HepG2 (cell line): ENCODE measurements at regions not wholly inside any gene's neighbourhood (a gene's known extent, or its start where the extent isn't known, plus 50 kb on each side); places are given as distances from the start of the nearest gene placed in this dataset.

Source experiments
- ESRRA ChIP-seq: sonication (generic); formaldehyde crosslinking; IDR thresholded peaks from 2 replicates; pipeline ENCODE4 v1.5.1; 2020; ENCODE audit warnings: mild to moderate bottlenecking, low read depth, missing genetic modification reagents
- ETV6 ChIP-seq: sonication (generic); formaldehyde crosslinking; conservative IDR thresholded peaks from 2 replicates; pipeline ENCODE4 v1.4.0; 2020; ENCODE audit warnings: missing genetic modification reagents
- EZH2 ChIP-seq: conservative IDR thresholded peaks from 2 replicates; pipeline ENCODE4 v1.6.1; 2012; ENCODE audit warnings: mild to moderate bottlenecking, low read depth, low read length, moderate library complexity
- FOXA3 ChIP-seq: IDR thresholded peaks from 2 replicates; pipeline ENCODE4 v1.6.1; 2016; ENCODE audit warnings: missing genetic modification reagents, missing compliant biosample characterization
- FOXC1 ChIP-seq: sonication (generic); formaldehyde crosslinking; IDR thresholded peaks from 2 replicates; pipeline ENCODE4 v1.8.0; 2022; ENCODE audit warnings: mild to moderate bottlenecking, missing genetic modification reagents, borderline replicate concordance
- GTF2F1 ChIP-seq: fragments of 150-350 bp; IDR thresholded peaks from 2 replicates; pipeline ENCODE4 v1.6.1; 2014; ENCODE audit warnings: low read length
- KLF9 ChIP-seq: IDR thresholded peaks from 2 replicates; pipeline ENCODE4 v1.6.1; 2016; ENCODE audit warnings: low read depth
- NCOA5 ChIP-seq: sonication (generic); formaldehyde crosslinking; IDR thresholded peaks from 2 replicates; pipeline ENCODE4 v1.4.0; 2020; ENCODE audit warnings: missing genetic modification reagents
- ONECUT2 ChIP-seq: sonication (generic); formaldehyde crosslinking; IDR thresholded peaks from 2 replicates; pipeline ENCODE4 v1.4.0; 2020; ENCODE audit warnings: missing genetic modification reagents
- SOX6 ChIP-seq, 2 experiments: fragments of 450-650 bp in 1 of 2; sonication (generic) in 1 of 2; formaldehyde crosslinking in 1 of 2; IDR thresholded peaks; 2 replicates each; pipeline versions ENCODE4 v1.4.0 to v1.6.1; 2017 to 2020; ENCODE audit warnings: antibody characterized with exemption in 1 of 2, mild to moderate bottlenecking in 1 of 2, missing genetic modification reagents in 1 of 2
- ZMYM4 ChIP-seq: sonication (generic); formaldehyde crosslinking; IDR thresholded peaks from 2 replicates; pipeline ENCODE4 v1.8.1; 2023; ENCODE audit warnings: mild to moderate bottlenecking, missing genetic modification reagents
- ZNF292 ChIP-seq: sonication (generic); formaldehyde crosslinking; IDR thresholded peaks from 2 replicates; pipeline ENCODE4 v1.8.1; 2022; ENCODE audit warnings: mild to moderate bottlenecking, low read depth, missing genetic modification reagents, borderline replicate concordance
- ZNF546 ChIP-seq: sonication (generic); formaldehyde crosslinking; conservative IDR thresholded peaks from 2 replicates; pipeline ENCODE4 v1.8.1; 2023; ENCODE audit warnings: mild to moderate bottlenecking, missing genetic modification reagents
- ZNF558 ChIP-seq: sonication (generic); formaldehyde crosslinking; IDR thresholded peaks from 2 replicates; pipeline ENCODE4 v1.9.0; 2022; ENCODE audit warnings: mild to moderate bottlenecking, missing genetic modification reagents, borderline replicate concordance
- ZNF678 ChIP-seq: sonication (generic); formaldehyde crosslinking; IDR thresholded peaks from 2 replicates; pipeline ENCODE4 v1.4.0; 2020; ENCODE audit warnings: mild to moderate bottlenecking, missing genetic modification reagents
- TF ChIP-seq, protein P1 (sequence below): sonication (generic); formaldehyde crosslinking; IDR thresholded peaks from 2 replicates; pipeline ENCODE4 v1.9.0; 2022; ENCODE audit warnings: missing genetic modification reagents, mild to moderate bottlenecking, borderline replicate concordance
- TF ChIP-seq, protein P2 (sequence below): sonication (generic); formaldehyde crosslinking; conservative IDR thresholded peaks from 2 replicates; pipeline ENCODE4 v1.8.1; 2023; ENCODE audit warnings: missing genetic modification reagents
- TF ChIP-seq, protein P3 (sequence below): sonication (generic); formaldehyde crosslinking; IDR thresholded peaks from 2 replicates; pipeline ENCODE4 v1.5.1; 2020; ENCODE audit warnings: mild to moderate bottlenecking, moderate library complexity, missing genetic modification reagents
- TF ChIP-seq, protein P4 (sequence below): IDR thresholded peaks from 2 replicates; pipeline ENCODE4 v1.6.1; 2016; ENCODE audit warnings: low read depth, missing genetic modification reagents, missing compliant biosample characterization

DNA sequence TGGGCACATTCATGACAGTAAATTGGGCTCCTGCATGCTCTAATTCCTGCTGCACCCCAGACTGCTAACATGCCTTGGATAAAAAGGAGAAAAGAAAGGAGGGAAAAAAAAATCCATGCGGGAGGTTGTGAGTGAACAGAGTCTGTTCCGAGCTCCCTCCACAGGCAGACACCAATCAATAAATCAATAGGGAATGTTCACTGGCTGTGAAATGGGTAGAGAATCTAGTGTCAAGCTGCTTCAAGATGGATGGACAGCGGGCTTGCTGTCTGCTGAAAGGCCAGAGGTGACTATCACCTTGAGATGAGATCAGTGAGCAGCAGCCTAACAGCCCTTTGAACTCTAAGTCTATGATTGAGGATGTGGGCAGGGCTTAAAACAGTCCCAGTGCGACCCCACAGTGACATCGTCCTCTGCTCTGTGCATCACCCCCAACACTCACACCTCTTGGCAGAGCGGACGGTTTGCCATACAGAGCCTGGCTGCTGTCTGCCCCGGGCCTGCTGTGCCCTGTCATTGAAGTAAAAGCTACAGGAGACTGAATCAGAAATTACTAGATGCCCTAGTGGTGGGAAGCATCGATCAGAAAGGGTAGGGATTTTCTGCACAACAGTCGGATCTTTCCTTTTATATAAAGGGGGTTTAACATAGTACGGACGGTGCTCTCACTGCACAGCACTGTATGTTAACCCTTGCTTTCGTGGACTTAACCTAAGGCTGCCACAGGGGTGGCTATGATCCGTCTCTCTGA lies 247.9 kb upstream of the ONECUT1 start (continued):
- TF ChIP-seq FOXC1 (no peak), ESRRA (CRISPR knock-in tag) (0 out of 2 replicates have a peak, but pooled peaks have one; percentile 43), ZNF558 (no peak), ONECUT2 (CRISPR knock-in tag) (peak; percentile 95), NCOA5 (CRISPR knock-in tag) (no peak), ZNF292 (CRISPR knock-in tag) (peak; percentile 50; the same call in 1 of the 2 replicates), SOX6 (IDR thresholded peaks at IDR 0.05) (no peak), SOX6 (CRISPR knock-in tag; IDR thresholded peaks at IDR 0.05) (0 out of 2 replicates have a peak, but pooled peaks have one; percentile 15), GTF2F1 (no peak), ZMYM4 (CRISPR knock-in tag) (peak; percentile 46; the same call in 1 of the 2 replicates), ZNF678 (no peak), EZH2 (no peak), ZNF546 (CRISPR knock-in tag) (no peak), FOXA3 (no peak), KLF9 (CRISPR knock-in tag) (no peak), ETV6 (CRISPR knock-in tag) (no peak)
- TF ChIP-seq, protein P1, sequence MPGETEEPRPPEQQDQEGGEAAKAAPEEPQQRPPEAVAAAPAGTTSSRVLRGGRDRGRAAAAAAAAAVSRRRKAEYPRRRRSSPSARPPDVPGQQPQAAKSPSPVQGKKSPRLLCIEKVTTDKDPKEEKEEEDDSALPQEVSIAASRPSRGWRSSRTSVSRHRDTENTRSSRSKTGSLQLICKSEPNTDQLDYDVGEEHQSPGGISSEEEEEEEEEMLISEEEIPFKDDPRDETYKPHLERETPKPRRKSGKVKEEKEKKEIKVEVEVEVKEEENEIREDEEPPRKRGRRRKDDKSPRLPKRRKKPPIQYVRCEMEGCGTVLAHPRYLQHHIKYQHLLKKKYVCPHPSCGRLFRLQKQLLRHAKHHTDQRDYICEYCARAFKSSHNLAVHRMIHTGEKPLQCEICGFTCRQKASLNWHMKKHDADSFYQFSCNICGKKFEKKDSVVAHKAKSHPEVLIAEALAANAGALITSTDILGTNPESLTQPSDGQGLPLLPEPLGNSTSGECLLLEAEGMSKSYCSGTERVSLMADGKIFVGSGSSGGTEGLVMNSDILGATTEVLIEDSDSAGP (CRISPR knock-in tag), result peak; percentile 33; the same call in 1 of the 2 replicates
- TF ChIP-seq, protein P2, sequence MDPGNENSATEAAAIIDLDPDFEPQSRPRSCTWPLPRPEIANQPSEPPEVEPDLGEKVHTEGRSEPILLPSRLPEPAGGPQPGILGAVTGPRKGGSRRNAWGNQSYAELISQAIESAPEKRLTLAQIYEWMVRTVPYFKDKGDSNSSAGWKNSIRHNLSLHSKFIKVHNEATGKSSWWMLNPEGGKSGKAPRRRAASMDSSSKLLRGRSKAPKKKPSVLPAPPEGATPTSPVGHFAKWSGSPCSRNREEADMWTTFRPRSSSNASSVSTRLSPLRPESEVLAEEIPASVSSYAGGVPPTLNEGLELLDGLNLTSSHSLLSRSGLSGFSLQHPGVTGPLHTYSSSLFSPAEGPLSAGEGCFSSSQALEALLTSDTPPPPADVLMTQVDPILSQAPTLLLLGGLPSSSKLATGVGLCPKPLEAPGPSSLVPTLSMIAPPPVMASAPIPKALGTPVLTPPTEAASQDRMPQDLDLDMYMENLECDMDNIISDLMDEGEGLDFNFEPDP (CRISPR knock-in tag), result no peak
- TF ChIP-seq, protein P3, sequence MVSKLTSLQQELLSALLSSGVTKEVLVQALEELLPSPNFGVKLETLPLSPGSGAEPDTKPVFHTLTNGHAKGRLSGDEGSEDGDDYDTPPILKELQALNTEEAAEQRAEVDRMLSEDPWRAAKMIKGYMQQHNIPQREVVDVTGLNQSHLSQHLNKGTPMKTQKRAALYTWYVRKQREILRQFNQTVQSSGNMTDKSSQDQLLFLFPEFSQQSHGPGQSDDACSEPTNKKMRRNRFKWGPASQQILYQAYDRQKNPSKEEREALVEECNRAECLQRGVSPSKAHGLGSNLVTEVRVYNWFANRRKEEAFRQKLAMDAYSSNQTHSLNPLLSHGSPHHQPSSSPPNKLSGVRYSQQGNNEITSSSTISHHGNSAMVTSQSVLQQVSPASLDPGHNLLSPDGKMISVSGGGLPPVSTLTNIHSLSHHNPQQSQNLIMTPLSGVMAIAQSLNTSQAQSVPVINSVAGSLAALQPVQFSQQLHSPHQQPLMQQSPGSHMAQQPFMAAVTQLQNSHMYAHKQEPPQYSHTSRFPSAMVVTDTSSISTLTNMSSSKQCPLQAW, result no peak
- TF ChIP-seq, protein P4, sequence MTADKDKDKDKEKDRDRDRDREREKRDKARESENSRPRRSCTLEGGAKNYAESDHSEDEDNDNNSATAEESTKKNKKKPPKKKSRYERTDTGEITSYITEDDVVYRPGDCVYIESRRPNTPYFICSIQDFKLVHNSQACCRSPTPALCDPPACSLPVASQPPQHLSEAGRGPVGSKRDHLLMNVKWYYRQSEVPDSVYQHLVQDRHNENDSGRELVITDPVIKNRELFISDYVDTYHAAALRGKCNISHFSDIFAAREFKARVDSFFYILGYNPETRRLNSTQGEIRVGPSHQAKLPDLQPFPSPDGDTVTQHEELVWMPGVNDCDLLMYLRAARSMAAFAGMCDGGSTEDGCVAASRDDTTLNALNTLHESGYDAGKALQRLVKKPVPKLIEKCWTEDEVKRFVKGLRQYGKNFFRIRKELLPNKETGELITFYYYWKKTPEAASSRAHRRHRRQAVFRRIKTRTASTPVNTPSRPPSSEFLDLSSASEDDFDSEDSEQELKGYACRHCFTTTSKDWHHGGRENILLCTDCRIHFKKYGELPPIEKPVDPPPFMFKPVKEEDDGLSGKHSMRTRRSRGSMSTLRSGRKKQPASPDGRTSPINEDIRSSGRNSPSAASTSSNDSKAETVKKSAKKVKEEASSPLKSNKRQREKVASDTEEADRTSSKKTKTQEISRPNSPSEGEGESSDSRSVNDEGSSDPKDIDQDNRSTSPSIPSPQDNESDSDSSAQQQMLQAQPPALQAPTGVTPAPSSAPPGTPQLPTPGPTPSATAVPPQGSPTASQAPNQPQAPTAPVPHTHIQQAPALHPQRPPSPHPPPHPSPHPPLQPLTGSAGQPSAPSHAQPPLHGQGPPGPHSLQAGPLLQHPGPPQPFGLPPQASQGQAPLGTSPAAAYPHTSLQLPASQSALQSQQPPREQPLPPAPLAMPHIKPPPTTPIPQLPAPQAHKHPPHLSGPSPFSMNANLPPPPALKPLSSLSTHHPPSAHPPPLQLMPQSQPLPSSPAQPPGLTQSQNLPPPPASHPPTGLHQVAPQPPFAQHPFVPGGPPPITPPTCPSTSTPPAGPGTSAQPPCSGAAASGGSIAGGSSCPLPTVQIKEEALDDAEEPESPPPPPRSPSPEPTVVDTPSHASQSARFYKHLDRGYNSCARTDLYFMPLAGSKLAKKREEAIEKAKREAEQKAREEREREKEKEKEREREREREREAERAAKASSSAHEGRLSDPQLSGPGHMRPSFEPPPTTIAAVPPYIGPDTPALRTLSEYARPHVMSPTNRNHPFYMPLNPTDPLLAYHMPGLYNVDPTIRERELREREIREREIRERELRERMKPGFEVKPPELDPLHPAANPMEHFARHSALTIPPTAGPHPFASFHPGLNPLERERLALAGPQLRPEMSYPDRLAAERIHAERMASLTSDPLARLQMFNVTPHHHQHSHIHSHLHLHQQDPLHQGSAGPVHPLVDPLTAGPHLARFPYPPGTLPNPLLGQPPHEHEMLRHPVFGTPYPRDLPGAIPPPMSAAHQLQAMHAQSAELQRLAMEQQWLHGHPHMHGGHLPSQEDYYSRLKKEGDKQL, result no peak
